Endothelial cell of umbilical vein (primary cell): ENCODE measurements at regions not wholly inside any gene's neighbourhood (a gene's known extent, or its start where the extent isn't known, plus 50 kb on each side); places are given as distances from the start of the nearest gene placed in this dataset.

Experiments
- BruUV-seq: library from RNA; stranded (reverse); fragments of 400-500 nt; replicated peaks from 2 replicates; lab custom pipeline; 2021; lab: Mats Ljungman, UMichigan
- CTCF ChIA-PET: fragments of 300-600, 350-600 bp; sonication (Branson Sonifier 250); formaldehyde crosslinking; loops from one replicate; lab custom pipeline; 2021; ENCODE audit warnings: antibody characterized with exemption, inconsistent platforms; lab: Charles Lee
- POLR2A ChIA-PET: fragments of 300-600, 350-600 bp; sonication (Branson Sonifier 250); formaldehyde crosslinking; loops from one replicate; lab custom pipeline; 2021; ENCODE audit warnings: antibody characterized with exemption, inconsistent platforms; lab: Charles Lee
- DNase-seq: peaks from one replicate; pipeline ENCODE4 v3.0.0-alpha.2; 2011; ENCODE audit warnings: low read depth, low spot score
- FAIRE-seq: peaks from 2 replicates; lab custom pipeline; 2011; peaks lifted over from hg19 to GRCh38; lab: Jason Lieb, UNC
- H2AFZ ChIP-seq: 2 replicates; pipeline ENCODE4 v1.6.0; 2012; ENCODE audit warnings: low read depth, low read length, control low read depth, inconsistent platforms
- H3K27ac ChIP-seq: 2 replicates; pipeline ENCODE4 v1.5.1; 2011; ENCODE audit warnings: low read depth, mild to moderate bottlenecking, control low read depth, low read length, moderate library complexity; ENCODE audit not compliant: insufficient read depth
- H3K27me3 ChIP-seq, 2 experiments: 2 replicates each; pipeline versions ENCODE4 v1.6.0 to v1.6.1; 2011; ENCODE audit warnings: low read length in 2 of 2, mixed read lengths in 1 of 2; ENCODE audit not compliant: control insufficient read depth in 2 of 2, insufficient read depth in 2 of 2
- H3K36me3 ChIP-seq, 2 experiments: 2 replicates in 1 of 2; 3 replicates in 1 of 2; pipeline ENCODE4 v1.5.1; 2011; ENCODE audit warnings: low read length in 2 of 2, mild to moderate bottlenecking in 1 of 2, moderate library complexity in 1 of 2; ENCODE audit not compliant: control insufficient read depth in 2 of 2, insufficient read depth in 2 of 2; ENCODE audit errors: extremely low read depth in 1 of 2
- H3K4me1 ChIP-seq: 3 replicates; pipeline ENCODE4 v1.5.1; 2011; ENCODE audit warnings: mild to moderate bottlenecking, low read length; ENCODE audit not compliant: control insufficient read depth, insufficient read depth; ENCODE audit errors: extremely low read depth
- H3K4me2 ChIP-seq: 2 replicates; pipeline ENCODE4 v1.6.1; 2011; ENCODE audit warnings: low read length, control low read depth, mixed read lengths; ENCODE audit not compliant: insufficient read depth
- H3K4me3 ChIP-seq, 3 experiments: fragments of 200-600 bp in 1 of 3; sonication (generic), shearing (Covaris generic) in 1 of 3; replicated peaks in 1 of 3; 2 replicates each; pipeline ENCODE4 v1.5.1; 2011 to 2016; ENCODE audit warnings: control low read depth in 3 of 3, low read length in 3 of 3, mild to moderate bottlenecking in 2 of 3, inconsistent platforms in 1 of 3, low read depth in 1 of 3, moderate library complexity in 1 of 3; ENCODE audit not compliant: insufficient read depth in 1 of 3
- H3K79me2 ChIP-seq: 2 replicates; pipeline ENCODE4 v1.6.0; 2012; ENCODE audit warnings: low read length, inconsistent platforms; ENCODE audit not compliant: control insufficient read depth, insufficient read depth
- H3K9ac ChIP-seq: replicated peaks from 2 replicates; pipeline ENCODE3; 2011; ENCODE audit warnings: low read length, control low read depth; ENCODE audit not compliant: insufficient read depth; ENCODE audit errors: extremely low read depth
- H3K9me1 ChIP-seq: replicated peaks from 3 replicates; pipeline ENCODE4 v1.6.0; 2011; ENCODE audit warnings: mild to moderate bottlenecking, low read length; ENCODE audit not compliant: control insufficient read depth, insufficient read depth; ENCODE audit errors: extremely low read depth
- H3K9me3 ChIP-seq: replicated peaks from 2 replicates; pipeline ENCODE4 v1.5.1; 2012; ENCODE audit warnings: low read length, inconsistent platforms; ENCODE audit not compliant: control insufficient read depth, insufficient read depth
- H4K20me1 ChIP-seq: replicated peaks from 2 replicates; pipeline ENCODE3; 2011; ENCODE audit warnings: mild to moderate bottlenecking, low read length; ENCODE audit not compliant: control insufficient read depth, insufficient read depth; ENCODE audit errors: extremely low read depth
- CTCF ChIP-seq, 2 donors: IDR thresholded peaks; 1 replicate in 1 of 2; 2 replicates in 1 of 2; pipeline ENCODE4 v1.5.1; 2011; ENCODE audit warnings: low read length in 2 of 2, mild to moderate bottlenecking in 2 of 2, moderate library complexity in 2 of 2, control low read depth in 1 of 2, inconsistent platforms in 1 of 2, low read depth in 1 of 2; ENCODE audit not compliant: insufficient read depth in 1 of 2; ENCODE audit errors: extremely low read depth in 1 of 2
- EZH2 ChIP-seq: IDR thresholded peaks from 2 replicates; pipeline ENCODE4 v1.6.1; 2012; ENCODE audit warnings: borderline replicate concordance, low read depth, mild to moderate bottlenecking, moderate library complexity, low read length, inconsistent platforms; ENCODE audit not compliant: severe bottlenecking
- FOS ChIP-seq: IDR thresholded peaks from 2 replicates; pipeline ENCODE4 v1.6.1; 2011; ENCODE audit warnings: mild to moderate bottlenecking, low read length, moderate library complexity, borderline replicate concordance; ENCODE audit not compliant: insufficient read depth
- GATA2 ChIP-seq: IDR thresholded peaks from 2 replicates; pipeline ENCODE4 v1.7.0; 2011; ENCODE audit warnings: low read depth, mild to moderate bottlenecking, moderate library complexity, mixed read lengths, low read length; ENCODE audit not compliant: insufficient read length, insufficient read depth
- JUN ChIP-seq: IDR thresholded peaks from 2 replicates; pipeline ENCODE4 v1.6.1; 2011; ENCODE audit warnings: borderline replicate concordance, low read depth; ENCODE audit not compliant: insufficient read length, insufficient read depth
- MYC ChIP-seq: IDR thresholded peaks from one replicate; pipeline ENCODE4 v1.6.1; 2011; ENCODE audit warnings: mild to moderate bottlenecking, low read depth, low read length
- POLR2A ChIP-seq: IDR thresholded peaks from 2 replicates; pipeline ENCODE4 v1.6.1; 2012; ENCODE audit warnings: low read depth, mild to moderate bottlenecking, control low read depth, low read length
- POLR2AphosphoS5 ChIP-seq: IDR thresholded peaks from 2 replicates; pipeline ENCODE4 v1.6.1; 2012; ENCODE audit warnings: low read depth, mild to moderate bottlenecking, control low read depth, low read length, moderate library complexity; ENCODE audit not compliant: insufficient read depth
- dilution Hi-C: fragments of 300-500 bp; cut with MboI; formaldehyde crosslinking; loops from one replicate; pipeline ENCODE4 v1.15.0; 2019; ENCODE audit warnings: low sequenced_read_pairs; ENCODE audit not compliant: extremely low pct_ligation_motif_present
- intact Hi-C: fragments of 100-400 bp; cut with micrococcal nuclease; formaldehyde crosslinking; loops from one replicate; pipeline ENCODE4 v1.10.0; 2022
- TF ChIP-seq, protein P1 (sequence below): IDR thresholded peaks from 2 replicates; pipeline ENCODE4 v1.6.1; 2011; ENCODE audit not compliant: insufficient read depth, insufficient read length

DNA sequence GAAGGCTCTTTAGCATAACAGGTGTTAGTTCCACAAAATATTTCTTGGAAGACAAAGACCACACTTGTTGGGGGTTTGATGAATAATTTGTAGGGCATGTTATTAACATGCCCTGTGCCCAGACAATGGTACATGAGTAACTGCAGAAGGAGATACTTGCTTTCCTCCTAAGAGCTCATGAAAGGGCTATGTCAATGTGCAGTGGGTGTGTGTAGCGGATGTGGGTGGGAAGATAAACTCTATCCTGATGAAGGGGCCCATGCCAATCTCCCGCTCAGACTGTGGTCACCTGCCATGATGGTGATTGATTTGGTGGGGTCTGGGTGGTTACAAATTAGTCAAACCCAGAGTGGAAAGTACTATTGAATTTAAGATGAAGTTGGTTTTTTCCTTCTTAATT, 69.8 kb upstream of the DNAH14 start:
- H3K4me3 ChIP-seq = no peak overlapping the region
- H3K4me1 ChIP-seq = no peaks in the 10 kb centered on the region
- dilution Hi-C loops (no loop called here), intact Hi-C loops (no loop called here)
- H3K27me3 ChIP-seq = no peaks in the 10 kb centered on the region
- FAIRE-seq (no peak), DNase-seq (no peak)
- no peak for TF ChIP-seq JUN
- no peak for TF ChIP-seq POLR2A
- TF ChIP-seq GATA2 = no peak
- no peaks in the 10 kb centered on the region for H3K9me1 ChIP-seq
- H3K4me2 ChIP-seq = no peak overlapping the region
- CTCF ChIA-PET = no interaction called here
- no peaks in the 10 kb centered on the region for H4K20me1 ChIP-seq
- POLR2A ChIA-PET = no interaction called here
- no peak overlapping the region for H2AFZ ChIP-seq
- no peaks in the 10 kb centered on the region for H3K36me3 ChIP-seq
- no peaks in the 10 kb centered on the region for H3K9me3 ChIP-seq
- no TSS peak for BruUV-seq
- H3K79me2 ChIP-seq = no peaks in the 10 kb centered on the region
- no peak overlapping the region for H3K27ac ChIP-seq
- no peak overlapping the region for H3K9ac ChIP-seq

- FAIRE-seq = no peak
- H3K4me1 ChIP-seq = no peaks in the 10 kb centered on the region
- DNase-seq = no peak
- no peak overlapping the region for H3K4me2 ChIP-seq
- ChIA-PET CTCF (interaction anchor here (2.4 to 4.2 kb wide), 2 partner anchors 9 to 62 kb away, joined by 7 to 26 read pairs; no protein-coding TSS in a partner anchor), POLR2A (no interaction called here)
- H3K4me3 ChIP-seq = no peak overlapping the region
- intact Hi-C loops (no loop called here), dilution Hi-C loops (no loop called here)
- no peak overlapping the region for H2AFZ ChIP-seq
- H3K9me1 ChIP-seq = no peaks in the 10 kb centered on the region
- no peak overlapping the region for H3K27ac ChIP-seq
- no peaks in the 10 kb centered on the region for H4K20me1 ChIP-seq
- H3K79me2 ChIP-seq = no peaks in the 10 kb centered on the region
- no peak overlapping the region for H3K9ac ChIP-seq
- no TSS peak for BruUV-seq
- no peaks in the 10 kb centered on the region for H3K27me3 ChIP-seq
- TF ChIP-seq CTCF (IDR thresholded peaks at IDR 0.05; ENCODE audit: extremely low read depth in 1 of 2, insufficient read depth in 1 of 2, low read depth in 1 of 2, low read length in 2 of 2) (no peak), FOS (no peak), POLR2AphosphoS5 (no peak), JUN (no peak), EZH2 (no peak), MYC (no peak), POLR2A (no peak), GATA2 (no peak)
- TF ChIP-seq, protein P1, sequence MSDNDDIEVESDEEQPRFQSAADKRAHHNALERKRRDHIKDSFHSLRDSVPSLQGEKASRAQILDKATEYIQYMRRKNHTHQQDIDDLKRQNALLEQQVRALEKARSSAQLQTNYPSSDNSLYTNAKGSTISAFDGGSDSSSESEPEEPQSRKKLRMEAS = no peak
- no peaks in the 10 kb centered on the region for H3K36me3 ChIP-seq
- no peaks in the 10 kb centered on the region for H3K9me3 ChIP-seq
Measured at GRCh38 chr1:224860488-224861338, 68.8 kb upstream of the DNAH14 start.
